22Rv1 (cell line): ENCODE measurements at regions not wholly inside any gene's neighbourhood (a gene's known extent, or its start where the extent isn't known, plus 50 kb on each side); places are given as distances from the start of the nearest gene placed in this dataset.

Source experiments
- H3K27ac ChIP-seq: fragments of 450-650 bp; 2 replicates; pipeline ENCODE4 v1.5.1; 2017
- ZFX ChIP-seq: fragments of 450-650 bp; IDR thresholded peaks from 2 replicates; pipeline ENCODE4 v1.6.1; 2017; ENCODE audit warnings: antibody characterized with exemption, borderline replicate concordance
- TF ChIP-seq, protein P1 (sequence below): fragments of 450-650 bp; IDR thresholded peaks from 2 replicates; pipeline ENCODE4 v1.5.1; 2017; ENCODE audit warnings: mild to moderate bottlenecking

DNA sequence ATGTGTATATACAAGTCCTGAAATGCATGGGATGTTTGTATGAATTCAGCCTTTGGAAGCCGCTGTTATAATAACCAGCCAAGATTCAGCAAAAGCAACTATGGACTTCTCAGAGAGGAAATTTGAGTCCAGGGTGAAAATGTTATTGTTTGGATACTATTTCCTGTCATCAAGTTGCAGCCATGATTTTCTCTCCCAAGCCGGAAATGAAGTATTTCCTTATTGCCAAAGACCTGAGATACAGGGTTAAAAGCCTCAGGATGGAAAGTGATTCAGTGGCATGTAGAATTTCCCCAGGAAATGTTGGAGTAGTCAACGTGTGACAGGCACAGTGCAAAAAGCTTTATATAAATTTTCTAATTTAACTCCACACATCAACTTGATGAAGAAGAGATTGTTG lies 133.9 kb downstream of the IRS2 start:
- no peak overlapping the region for H3K27ac ChIP-seq
- TF ChIP-seq ZFX, result no peak
- TF ChIP-seq, protein P1, sequence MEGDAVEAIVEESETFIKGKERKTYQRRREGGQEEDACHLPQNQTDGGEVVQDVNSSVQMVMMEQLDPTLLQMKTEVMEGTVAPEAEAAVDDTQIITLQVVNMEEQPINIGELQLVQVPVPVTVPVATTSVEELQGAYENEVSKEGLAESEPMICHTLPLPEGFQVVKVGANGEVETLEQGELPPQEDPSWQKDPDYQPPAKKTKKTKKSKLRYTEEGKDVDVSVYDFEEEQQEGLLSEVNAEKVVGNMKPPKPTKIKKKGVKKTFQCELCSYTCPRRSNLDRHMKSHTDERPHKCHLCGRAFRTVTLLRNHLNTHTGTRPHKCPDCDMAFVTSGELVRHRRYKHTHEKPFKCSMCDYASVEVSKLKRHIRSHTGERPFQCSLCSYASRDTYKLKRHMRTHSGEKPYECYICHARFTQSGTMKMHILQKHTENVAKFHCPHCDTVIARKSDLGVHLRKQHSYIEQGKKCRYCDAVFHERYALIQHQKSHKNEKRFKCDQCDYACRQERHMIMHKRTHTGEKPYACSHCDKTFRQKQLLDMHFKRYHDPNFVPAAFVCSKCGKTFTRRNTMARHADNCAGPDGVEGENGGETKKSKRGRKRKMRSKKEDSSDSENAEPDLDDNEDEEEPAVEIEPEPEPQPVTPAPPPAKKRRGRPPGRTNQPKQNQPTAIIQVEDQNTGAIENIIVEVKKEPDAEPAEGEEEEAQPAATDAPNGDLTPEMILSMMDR, result no peak

DNA sequence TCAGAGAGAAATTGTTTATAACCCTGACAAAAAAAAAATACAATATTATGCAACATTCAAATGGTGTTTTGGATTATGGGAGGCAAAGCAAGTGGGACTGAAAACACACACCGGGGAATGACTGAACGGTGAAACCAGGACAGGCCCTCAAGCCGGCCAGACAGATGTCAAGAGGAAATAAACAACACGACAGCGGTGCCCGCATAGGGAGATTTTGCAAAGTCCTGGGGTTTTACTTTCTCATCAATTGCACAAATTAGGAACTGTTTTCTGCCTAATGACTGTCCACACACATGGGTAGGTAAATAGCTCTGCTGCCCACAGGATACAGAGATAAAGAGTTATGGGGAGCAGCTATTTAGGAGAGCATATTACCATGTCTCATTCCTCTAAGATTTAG lies 134.5 kb downstream of the IRS2 start:
- TF ChIP-seq, protein P1, result no peak
- TF ChIP-seq ZFX, result no peak

DNA sequence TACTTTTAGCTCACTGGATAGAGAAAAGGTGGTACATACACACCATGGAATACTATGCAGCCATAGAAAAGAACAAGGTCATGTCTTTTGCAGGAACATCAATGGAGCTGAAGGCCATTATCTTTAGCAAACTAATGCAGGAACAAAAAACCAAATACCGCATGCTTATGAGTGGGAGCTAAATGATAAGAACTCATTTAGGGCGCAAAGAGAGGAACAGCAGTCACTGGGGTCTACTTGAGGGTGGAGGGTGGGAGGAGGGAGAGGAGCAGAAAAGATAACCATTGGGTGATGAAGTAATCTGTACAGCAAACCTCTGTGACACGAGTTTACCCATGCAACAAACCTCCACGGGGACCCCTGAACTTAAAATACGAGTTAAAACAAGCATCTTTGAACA lies 135.1 kb downstream of the IRS2 start:
- TF ChIP-seq, protein P1, result no peak
- no peak for TF ChIP-seq ZFX
- H3K27ac ChIP-seq, result no peak overlapping the region

More for the DNA sequence above, 134.5 kb downstream of the IRS2 start:
- H3K27ac ChIP-seq, result no peak overlapping the region

DNA sequence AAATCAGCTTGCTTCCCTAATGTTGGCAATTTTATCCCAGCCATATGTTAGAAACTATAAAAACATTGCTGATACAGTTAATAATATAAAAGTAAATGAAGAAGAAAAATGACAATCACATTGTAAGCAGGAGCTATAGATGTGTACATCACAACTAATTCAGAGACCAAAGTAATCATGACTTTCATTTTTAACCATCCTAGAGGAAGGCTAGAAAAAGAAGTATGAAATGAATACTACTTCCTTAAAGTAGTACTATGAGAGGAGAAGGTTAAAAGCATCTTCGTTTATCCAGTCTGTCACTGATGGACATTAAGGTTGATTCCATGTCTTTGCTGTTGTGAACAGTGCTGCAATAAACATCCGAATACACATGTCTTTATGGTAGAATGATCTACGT lies 135.5 kb downstream of the IRS2 start:
- no peak overlapping the region for H3K27ac ChIP-seq
- TF ChIP-seq, protein P1, result no peak
- no peak for TF ChIP-seq ZFX

DNA sequence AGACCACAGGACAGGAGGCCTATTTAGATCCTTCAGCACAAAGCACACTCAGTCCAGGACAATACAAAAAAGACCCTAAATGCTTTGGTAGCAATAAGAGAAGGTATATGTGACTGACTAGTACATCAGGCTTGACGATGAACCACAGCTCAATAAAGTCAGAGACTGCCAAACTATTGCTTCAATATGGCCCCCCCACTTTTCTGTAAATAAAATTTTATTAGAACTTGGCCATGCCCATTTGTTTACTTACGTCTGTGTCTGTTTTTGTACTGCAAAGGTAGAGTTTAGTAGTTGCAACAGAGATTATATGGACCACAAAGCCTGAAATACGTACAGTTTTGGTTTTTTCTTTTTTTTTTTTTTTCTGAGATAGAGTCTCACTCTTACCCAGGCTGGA lies 136.7 kb downstream of the IRS2 start:
- H3K27ac ChIP-seq, result no peak overlapping the region
- TF ChIP-seq, protein P1, result no peak
- TF ChIP-seq ZFX, result no peak

DNA sequence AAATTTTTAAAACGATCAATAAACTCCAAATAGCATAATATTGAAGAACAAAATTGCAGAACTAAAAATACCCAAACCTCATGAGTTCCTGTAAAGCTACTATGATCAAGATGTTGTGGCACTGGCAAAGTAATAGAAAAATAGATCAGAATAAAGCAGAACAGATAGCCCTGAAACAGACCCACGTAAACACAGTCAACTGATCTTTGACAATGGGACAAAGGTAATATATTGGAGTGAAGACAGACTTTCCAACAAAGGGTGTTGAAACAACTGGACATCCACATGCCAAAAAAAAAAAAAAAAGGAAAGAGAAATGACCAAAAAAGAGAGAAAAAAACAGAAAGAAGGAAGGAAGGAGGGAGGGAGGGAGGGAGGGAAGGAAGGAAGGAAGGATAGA lies 138.7 kb downstream of the IRS2 start:
- no peak overlapping the region for H3K27ac ChIP-seq
- TF ChIP-seq ZFX, result no peak
- TF ChIP-seq, protein P1, result no peak

DNA sequence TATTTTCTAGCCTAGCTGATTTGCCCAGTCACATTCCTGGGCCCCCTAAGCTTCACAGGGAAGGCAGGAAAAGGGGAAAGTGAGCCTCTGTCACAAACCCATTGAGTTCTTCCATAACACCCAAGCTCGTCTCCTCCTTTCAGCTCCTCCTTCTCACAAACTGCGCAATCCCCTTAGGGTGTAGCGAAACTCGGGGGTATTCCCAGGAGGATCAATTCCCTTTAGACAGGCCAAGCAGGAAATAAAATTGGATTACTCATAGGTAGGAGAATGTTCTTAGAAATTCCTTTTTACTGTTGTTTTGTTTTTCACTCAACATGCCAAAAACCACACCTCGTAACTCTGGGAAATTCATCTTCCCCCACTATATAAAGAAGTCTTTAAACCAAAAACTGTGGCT lies 139.3 kb downstream of the IRS2 start:
- no peak overlapping the region for H3K27ac ChIP-seq
- TF ChIP-seq ZFX, result no peak
- TF ChIP-seq, protein P1, result no peak
